Ishikawa (cell line): ENCODE measurements at regions not wholly inside any gene's neighbourhood (a gene's known extent, or its start where the extent isn't known, plus 50 kb on each side); places are given as distances from the start of the nearest gene placed in this dataset.

Source experiments
- CEBPB ChIP-seq: IDR thresholded peaks from 2 replicates; pipeline ENCODE4 v1.6.1; 2012
- CREB1 ChIP-seq: IDR thresholded peaks from 2 replicates; pipeline ENCODE4 v1.6.1; 2012; ENCODE audit warnings: low read depth
- EP300 ChIP-seq: IDR thresholded peaks from 2 replicates; pipeline ENCODE4 v1.6.1; 2012; ENCODE audit warnings: borderline replicate concordance
- NFIC ChIP-seq: IDR thresholded peaks from 2 replicates; pipeline ENCODE4 v1.6.1; 2012
- RAD21 ChIP-seq: IDR thresholded peaks from 2 replicates; pipeline ENCODE4 v1.6.1; 2012; ENCODE audit warnings: low read depth
- TAF1 ChIP-seq: IDR thresholded peaks from 2 replicates; pipeline ENCODE4 v1.6.1; 2012; ENCODE audit warnings: low read depth, mild to moderate bottlenecking
- YY1 ChIP-seq: IDR thresholded peaks from 2 replicates; pipeline ENCODE4 v1.6.1; 2012; ENCODE audit warnings: low read depth
- ZBTB7A ChIP-seq: IDR thresholded peaks from 2 replicates; pipeline ENCODE4 v1.6.1; 2012; ENCODE audit warnings: low read depth
- TF ChIP-seq, protein P1 (sequence below): IDR thresholded peaks from 2 replicates; pipeline ENCODE4 v1.6.1; 2012; ENCODE audit warnings: low read depth, mild to moderate bottlenecking

DNA sequence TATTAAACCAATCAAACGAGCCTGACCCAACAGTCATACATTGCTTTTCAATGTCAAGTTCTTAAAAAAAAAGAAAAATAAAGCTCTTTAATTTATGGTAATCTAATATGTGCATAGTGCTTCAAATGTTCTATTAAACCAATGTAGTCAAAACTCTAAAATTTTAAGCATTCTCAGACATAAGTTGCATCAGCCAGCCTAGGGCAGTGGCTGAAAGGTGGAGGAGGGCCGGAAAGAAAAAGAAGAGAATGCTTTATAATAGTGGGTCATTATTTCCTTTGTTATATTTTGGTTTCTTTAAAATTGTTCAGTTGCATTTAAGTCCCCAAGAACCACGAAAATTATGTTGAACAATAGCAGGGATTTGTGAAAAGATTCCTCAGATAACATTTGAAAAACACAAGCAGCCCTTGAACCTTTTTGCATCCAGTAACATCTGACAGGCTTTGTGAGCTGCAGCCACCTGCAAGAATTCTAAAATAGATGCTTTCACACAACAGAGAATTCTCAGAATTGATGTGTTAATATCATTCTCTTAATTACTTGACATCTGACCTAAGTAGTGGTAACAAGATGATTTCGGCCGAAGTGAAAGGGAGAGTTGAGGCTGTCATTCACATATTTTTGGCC is 252.1 kb downstream of the CDCA7 start:
- no peak for TF ChIP-seq CEBPB
- TF ChIP-seq TAF1: no peak
- no peak for TF ChIP-seq NFIC
- TF ChIP-seq ZBTB7A: no peak
- TF ChIP-seq RAD21: no peak
- TF ChIP-seq YY1: no peak
- TF ChIP-seq, protein P1, sequence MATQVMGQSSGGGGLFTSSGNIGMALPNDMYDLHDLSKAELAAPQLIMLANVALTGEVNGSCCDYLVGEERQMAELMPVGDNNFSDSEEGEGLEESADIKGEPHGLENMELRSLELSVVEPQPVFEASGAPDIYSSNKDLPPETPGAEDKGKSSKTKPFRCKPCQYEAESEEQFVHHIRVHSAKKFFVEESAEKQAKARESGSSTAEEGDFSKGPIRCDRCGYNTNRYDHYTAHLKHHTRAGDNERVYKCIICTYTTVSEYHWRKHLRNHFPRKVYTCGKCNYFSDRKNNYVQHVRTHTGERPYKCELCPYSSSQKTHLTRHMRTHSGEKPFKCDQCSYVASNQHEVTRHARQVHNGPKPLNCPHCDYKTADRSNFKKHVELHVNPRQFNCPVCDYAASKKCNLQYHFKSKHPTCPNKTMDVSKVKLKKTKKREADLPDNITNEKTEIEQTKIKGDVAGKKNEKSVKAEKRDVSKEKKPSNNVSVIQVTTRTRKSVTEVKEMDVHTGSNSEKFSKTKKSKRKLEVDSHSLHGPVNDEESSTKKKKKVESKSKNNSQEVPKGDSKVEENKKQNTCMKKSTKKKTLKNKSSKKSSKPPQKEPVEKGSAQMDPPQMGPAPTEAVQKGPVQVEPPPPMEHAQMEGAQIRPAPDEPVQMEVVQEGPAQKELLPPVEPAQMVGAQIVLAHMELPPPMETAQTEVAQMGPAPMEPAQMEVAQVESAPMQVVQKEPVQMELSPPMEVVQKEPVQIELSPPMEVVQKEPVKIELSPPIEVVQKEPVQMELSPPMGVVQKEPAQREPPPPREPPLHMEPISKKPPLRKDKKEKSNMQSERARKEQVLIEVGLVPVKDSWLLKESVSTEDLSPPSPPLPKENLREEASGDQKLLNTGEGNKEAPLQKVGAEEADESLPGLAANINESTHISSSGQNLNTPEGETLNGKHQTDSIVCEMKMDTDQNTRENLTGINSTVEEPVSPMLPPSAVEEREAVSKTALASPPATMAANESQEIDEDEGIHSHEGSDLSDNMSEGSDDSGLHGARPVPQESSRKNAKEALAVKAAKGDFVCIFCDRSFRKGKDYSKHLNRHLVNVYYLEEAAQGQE: no peak
- no peak for TF ChIP-seq EP300
- TF ChIP-seq CREB1: no peak
